K562 (cell line): ENCODE measurements at regions not wholly inside any gene's neighbourhood (a gene's known extent, or its start where the extent isn't known, plus 50 kb on each side); places are given as distances from the start of the nearest gene placed in this dataset.

ENCODE experiments used
- ATAC-seq: fragments of 200-7000 bp; cut with Tn5 transposase; 3 replicates; pipeline ENCODE4 v1.9.1; 2020; ENCODE audit warnings: moderate library complexity
- BruUV-seq: library from RNA; stranded (reverse); fragments of 400-500 nt; replicated peaks from 2 replicates; lab custom pipeline; 2021; lab: Mats Ljungman, UMichigan
- CTCF ChIA-PET: fragments of 300-600 bp; formaldehyde crosslinking; extraction: SDS; loops from one replicate; lab custom pipeline; 2021; ENCODE audit warnings: low intra/inter-chr PET ratio; lab: Yijun Ruan, JAX
- POLR2A ChIA-PET: fragments of 300-600, 350-650 bp; sonication (Branson Sonifier 250); formaldehyde crosslinking; extraction: SDS; loops from one replicate; lab custom pipeline; 2021; ENCODE audit warnings: antibody characterized with exemption, inconsistent platforms; lab: Yijun Ruan, JAX
- DNase-seq, 4 experiments: peaks; one replicate each; pipeline versions ENCODE4 v3.0.0 to v3.0.0-alpha.2; 2011 to 2018; ENCODE audit warnings: low spot score in 3 of 4, mixed read lengths in 3 of 4; ENCODE audit errors: extremely low read depth in 1 of 4
- FAIRE-seq: peaks from 2 replicates; lab custom pipeline; 2011; peaks lifted over from hg19 to GRCh38; lab: Jason Lieb, UNC
- H2AFZ ChIP-seq: 2 replicates; pipeline ENCODE4 v1.6.0; 2011; ENCODE audit warnings: low read depth, low read length, control low read depth, inconsistent platforms
- H3K27ac ChIP-seq: fragments of 200-600 bp; 3 replicates; pipeline ENCODE4 v1.8.0; 2011; ENCODE audit warnings: low read depth, mild to moderate bottlenecking, control low read depth, inconsistent platforms, low read length, moderate library complexity, mixed read lengths; ENCODE audit errors: extremely low read depth
- H3K27me3 ChIP-seq, 2 experiments: fragments of 300-600 bp in 1 of 2; 2 replicates in 1 of 2; 3 replicates in 1 of 2; pipeline versions ENCODE4 v1.6.0 to v1.8.0; 2011; ENCODE audit warnings: inconsistent platforms in 2 of 2, low read length in 2 of 2, mild to moderate bottlenecking in 1 of 2, mixed read lengths in 1 of 2, moderate library complexity in 1 of 2; ENCODE audit not compliant: control insufficient read depth in 2 of 2, insufficient read depth in 2 of 2
- H3K36me3 ChIP-seq: fragments of 300-600 bp; 3 replicates; pipeline ENCODE4 v1.8.0; 2011; ENCODE audit warnings: mild to moderate bottlenecking, low read length, inconsistent platforms; ENCODE audit not compliant: control insufficient read depth, insufficient read depth
- H3K4me1 ChIP-seq, 2 experiments: fragments of 200-600 bp in 1 of 2; replicated peaks in 1 of 2; 2 replicates in 1 of 2; 3 replicates in 1 of 2; pipeline versions ENCODE4 v1.5.1 to v1.8.0; 2011; ENCODE audit warnings: inconsistent platforms in 2 of 2, low read length in 2 of 2, mild to moderate bottlenecking in 1 of 2, mixed read lengths in 1 of 2, moderate library complexity in 1 of 2; ENCODE audit not compliant: control insufficient read depth in 2 of 2, insufficient read depth in 2 of 2
- H3K4me2 ChIP-seq: 2 replicates; pipeline ENCODE4 v1.6.1; 2011; ENCODE audit warnings: low read length, control low read depth, inconsistent platforms, mixed read lengths; ENCODE audit not compliant: insufficient read depth
- H3K4me3 ChIP-seq: fragments of 200-600 bp; sonication (generic), shearing (Covaris generic); 2 replicates; pipeline ENCODE4 v1.5.1; 2016; ENCODE audit warnings: control low read depth, inconsistent platforms
- H3K79me2 ChIP-seq: fragments of 200-600 bp; 3 replicates; pipeline ENCODE4 v1.8.0; 2011; ENCODE audit warnings: low read length, inconsistent platforms; ENCODE audit not compliant: control insufficient read depth, insufficient read depth
- H3K9ac ChIP-seq, 2 experiments: 2 replicates each; pipeline versions ENCODE4 v1.6.0 to v1.6.1; 2011; ENCODE audit warnings: low read depth in 2 of 2, low read length in 2 of 2, control low read depth in 1 of 2, inconsistent platforms in 1 of 2, mild to moderate bottlenecking in 1 of 2, mixed read lengths in 1 of 2; ENCODE audit not compliant: insufficient read depth in 1 of 2
- H3K9me1 ChIP-seq: one replicate; pipeline ENCODE4 v1.6.0; 2011; ENCODE audit warnings: inconsistent platforms, mild to moderate bottlenecking, low read length, moderate library complexity; ENCODE audit not compliant: control insufficient read depth, insufficient read depth
- H3K9me3 ChIP-seq: replicated peaks from 2 replicates; pipeline ENCODE4 v1.5.1; 2011; ENCODE audit warnings: low read depth, low read length, inconsistent platforms; ENCODE audit not compliant: control insufficient read depth, insufficient read depth
- H4K20me1 ChIP-seq: replicated peaks from 2 replicates; pipeline ENCODE4 v1.6.1; 2011; ENCODE audit warnings: low read length, inconsistent platforms, mixed read lengths; ENCODE audit not compliant: control insufficient read depth, insufficient read depth
- BMI1 ChIP-seq: fragments of 150-350 bp; IDR thresholded peaks from 2 replicates; pipeline ENCODE4 v1.6.1; 2014; ENCODE audit warnings: low read length
- CREB1 ChIP-seq, 2 experiments: sonication (generic) in 1 of 2; formaldehyde crosslinking in 1 of 2; IDR thresholded peaks; 2 replicates each; pipeline versions ENCODE4 v1.6.1 to v1.8.0; 2012 to 2022; ENCODE audit warnings: inconsistent platforms in 1 of 2, mild to moderate bottlenecking in 1 of 2, missing genetic modification reagents in 1 of 2, moderate library complexity in 1 of 2
- POLR2AphosphoS5 ChIP-seq: IDR thresholded peaks from 2 replicates; pipeline ENCODE4 v1.6.1; 2011; ENCODE audit warnings: mild to moderate bottlenecking, low read depth, low read length, moderate library complexity; ENCODE audit not compliant: control insufficient read depth, insufficient read depth
- RCOR1 ChIP-seq, 2 experiments: IDR thresholded peaks; 2 replicates each; pipeline ENCODE4 v1.6.1; 2012; ENCODE audit warnings: low read depth in 2 of 2, low read length in 2 of 2, borderline replicate concordance in 1 of 2, improper control_type of control experiment in 1 of 2
- ZNF184 ChIP-seq: sonication (generic); formaldehyde crosslinking; IDR thresholded peaks from 2 replicates; pipeline ENCODE4 v1.5.0; 2020; ENCODE audit warnings: missing genetic modification reagents
- WGBS: fragments of 100-300 bp; shearing (Covaris generic); methylation state at CpG from one replicate; pipeline ENCODE4 v1.1.6; 2016; ENCODE audit warnings: low coverage, mixed read lengths; ENCODE audit not compliant: insufficient coverage; ENCODE audit errors: missing lambda C conversion rate; 5-methylcytosine and 5-hydroxymethylcytosine counted together
- in situ Hi-C: fragments of 300-500 bp; cut with MboI; formaldehyde crosslinking; loops from 4 replicates; pipeline ENCODE4 v1.15.0; 2018; ENCODE audit warnings: inconsistent platforms, mixed read lengths
- intact Hi-C: fragments of 100-400 bp; cut with micrococcal nuclease; formaldehyde crosslinking; loops from 2 replicates; pipeline ENCODE4 v1.14.2; 2022
- TF ChIP-seq, protein P1 (sequence below), 2 experiments: fragments of 450-650 bp in 1 of 2; sonication (generic) in 1 of 2; formaldehyde crosslinking in 1 of 2; IDR thresholded peaks; 2 replicates each; pipeline versions ENCODE4 v1.7.1 to v1.9.0; 2016 to 2022; ENCODE audit warnings: inconsistent platforms in 1 of 2, mild to moderate bottlenecking in 1 of 2, missing genetic modification reagents in 1 of 2
- TF ChIP-seq, protein P2 (sequence below): fragments of 250-450 bp; sonication (Bioruptor Pico); IDR thresholded peaks from 2 replicates; pipeline ENCODE4 v1.5.0; 2021
- TF ChIP-seq, protein P3 (sequence below): fragments of 250-450 bp; sonication (Bioruptor Pico); IDR thresholded peaks from 2 replicates; pipeline ENCODE4 v1.8.0; 2022; ENCODE audit warnings: moderate library complexity, mild to moderate bottlenecking, inconsistent platforms
- TF ChIP-seq, protein P4 (sequence below): fragments of 450-650 bp; formaldehyde crosslinking; IDR thresholded peaks from 2 replicates; pipeline ENCODE4 v1.4.0; 2022; ENCODE audit warnings: missing genetic modification characterization

DNA sequence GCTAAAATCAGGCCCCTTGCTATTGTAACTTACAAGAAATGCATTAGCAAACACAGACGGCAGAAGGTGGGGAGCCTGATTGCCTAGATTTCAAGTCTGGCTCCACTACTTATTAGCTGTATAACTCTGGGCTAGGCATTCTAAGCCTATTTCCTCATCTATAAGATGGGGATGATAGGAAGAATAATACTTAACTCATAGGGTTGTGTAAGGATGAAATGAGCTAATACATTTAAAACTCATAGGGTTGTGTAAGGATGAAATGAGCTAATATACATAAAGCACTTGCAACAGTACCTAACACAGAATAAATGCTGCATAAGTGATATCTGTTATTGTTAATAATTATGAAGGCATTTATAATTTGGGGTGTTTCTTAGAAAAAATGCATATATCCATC, 60.1 kb upstream of the DIO2 start:
- Histone ChIP-seq H3K4me1 (no peaks in the 10 kb centered on the region), H2AFZ (no peak overlapping the region), H3K9ac (no peak overlapping the region), H3K4me3 (no peak overlapping the region), H3K4me2 (no peak overlapping the region), H3K9me1 (no peaks in the 10 kb centered on the region), H3K79me2 (no peaks in the 10 kb centered on the region), H3K27ac (no peak overlapping the region), H4K20me1 (no peaks in the 10 kb centered on the region), H3K27me3 (no peaks in the 10 kb centered on the region), H3K9me3 (no peaks in the 10 kb centered on the region), H3K36me3 (no peaks in the 10 kb centered on the region)
- ChIA-PET CTCF (no interaction called here), POLR2A (no interaction called here)
- no peak for FAIRE-seq
- 11% methylated on average over 1 of the region's 1 CpG for WGBS
- intact Hi-C loops, result no loop called here
- in situ Hi-C loops, result no loop called here
- no peak for DNase-seq
- no TSS peak for BruUV-seq
- ATAC-seq, result no peak
- TF ChIP-seq, protein P1, sequence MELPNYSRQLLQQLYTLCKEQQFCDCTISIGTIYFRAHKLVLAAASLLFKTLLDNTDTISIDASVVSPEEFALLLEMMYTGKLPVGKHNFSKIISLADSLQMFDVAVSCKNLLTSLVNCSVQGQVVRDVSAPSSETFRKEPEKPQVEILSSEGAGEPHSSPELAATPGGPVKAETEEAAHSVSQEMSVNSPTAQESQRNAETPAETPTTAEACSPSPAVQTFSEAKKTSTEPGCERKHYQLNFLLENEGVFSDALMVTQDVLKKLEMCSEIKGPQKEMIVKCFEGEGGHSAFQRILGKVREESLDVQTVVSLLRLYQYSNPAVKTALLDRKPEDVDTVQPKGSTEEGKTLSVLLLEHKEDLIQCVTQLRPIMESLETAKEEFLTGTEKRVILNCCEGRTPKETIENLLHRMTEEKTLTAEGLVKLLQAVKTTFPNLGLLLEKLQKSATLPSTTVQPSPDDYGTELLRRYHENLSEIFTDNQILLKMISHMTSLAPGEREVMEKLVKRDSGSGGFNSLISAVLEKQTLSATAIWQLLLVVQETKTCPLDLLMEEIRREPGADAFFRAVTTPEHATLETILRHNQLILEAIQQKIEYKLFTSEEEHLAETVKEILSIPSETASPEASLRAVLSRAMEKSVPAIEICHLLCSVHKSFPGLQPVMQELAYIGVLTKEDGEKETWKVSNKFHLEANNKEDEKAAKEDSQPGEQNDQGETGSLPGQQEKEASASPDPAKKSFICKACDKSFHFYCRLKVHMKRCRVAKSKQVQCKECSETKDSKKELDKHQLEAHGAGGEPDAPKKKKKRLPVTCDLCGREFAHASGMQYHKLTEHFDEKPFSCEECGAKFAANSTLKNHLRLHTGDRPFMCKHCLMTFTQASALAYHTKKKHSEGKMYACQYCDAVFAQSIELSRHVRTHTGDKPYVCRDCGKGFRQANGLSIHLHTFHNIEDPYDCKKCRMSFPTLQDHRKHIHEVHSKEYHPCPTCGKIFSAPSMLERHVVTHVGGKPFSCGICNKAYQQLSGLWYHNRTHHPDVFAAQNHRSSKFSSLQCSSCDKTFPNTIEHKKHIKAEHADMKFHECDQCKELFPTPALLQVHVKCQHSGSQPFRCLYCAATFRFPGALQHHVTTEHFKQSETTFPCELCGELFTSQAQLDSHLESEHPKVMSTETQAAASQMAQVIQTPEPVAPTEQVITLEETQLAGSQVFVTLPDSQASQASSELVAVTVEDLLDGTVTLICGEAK (IDR thresholded peaks at IDR 0.05), result no peak
- TF ChIP-seq, protein P1 (CRISPR knock-in tag; IDR thresholded peaks at IDR 0.05), result no peak
- TF ChIP-seq POLR2AphosphoS5 (no peak), BMI1 (no peak), RCOR1 (IDR thresholded peaks at IDR 0.05; ENCODE audit: borderline replicate concordance in 1 of 2, low read depth in 2 of 2, low read length in 2 of 2) (no peak), CREB1 (IDR thresholded peaks at IDR 0.05) (no peak), CREB1 (CRISPR knock-in tag; IDR thresholded peaks at IDR 0.05) (no peak), ZNF184 (CRISPR knock-in tag) (no peak)
- TF ChIP-seq, protein P2, sequence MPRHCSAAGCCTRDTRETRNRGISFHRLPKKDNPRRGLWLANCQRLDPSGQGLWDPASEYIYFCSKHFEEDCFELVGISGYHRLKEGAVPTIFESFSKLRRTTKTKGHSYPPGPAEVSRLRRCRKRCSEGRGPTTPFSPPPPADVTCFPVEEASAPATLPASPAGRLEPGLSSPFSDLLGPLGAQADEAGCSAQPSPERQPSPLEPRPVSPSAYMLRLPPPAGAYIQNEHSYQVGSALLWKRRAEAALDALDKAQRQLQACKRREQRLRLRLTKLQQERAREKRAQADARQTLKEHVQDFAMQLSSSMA (CRISPR knock-in tag), result no peak
- TF ChIP-seq, protein P3, sequence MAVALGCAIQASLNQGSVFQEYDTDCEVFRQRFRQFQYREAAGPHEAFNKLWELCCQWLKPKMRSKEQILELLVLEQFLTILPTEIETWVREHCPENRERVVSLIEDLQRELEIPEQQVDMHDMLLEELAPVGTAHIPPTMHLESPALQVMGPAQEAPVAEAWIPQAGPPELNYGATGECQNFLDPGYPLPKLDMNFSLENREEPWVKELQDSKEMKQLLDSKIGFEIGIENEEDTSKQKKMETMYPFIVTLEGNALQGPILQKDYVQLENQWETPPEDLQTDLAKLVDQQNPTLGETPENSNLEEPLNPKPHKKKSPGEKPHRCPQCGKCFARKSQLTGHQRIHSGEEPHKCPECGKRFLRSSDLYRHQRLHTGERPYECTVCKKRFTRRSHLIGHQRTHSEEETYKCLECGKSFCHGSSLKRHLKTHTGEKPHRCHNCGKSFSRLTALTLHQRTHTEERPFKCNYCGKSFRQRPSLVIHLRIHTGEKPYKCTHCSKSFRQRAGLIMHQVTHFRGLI (CRISPR knock-in tag), result no peak
- TF ChIP-seq, protein P4, sequence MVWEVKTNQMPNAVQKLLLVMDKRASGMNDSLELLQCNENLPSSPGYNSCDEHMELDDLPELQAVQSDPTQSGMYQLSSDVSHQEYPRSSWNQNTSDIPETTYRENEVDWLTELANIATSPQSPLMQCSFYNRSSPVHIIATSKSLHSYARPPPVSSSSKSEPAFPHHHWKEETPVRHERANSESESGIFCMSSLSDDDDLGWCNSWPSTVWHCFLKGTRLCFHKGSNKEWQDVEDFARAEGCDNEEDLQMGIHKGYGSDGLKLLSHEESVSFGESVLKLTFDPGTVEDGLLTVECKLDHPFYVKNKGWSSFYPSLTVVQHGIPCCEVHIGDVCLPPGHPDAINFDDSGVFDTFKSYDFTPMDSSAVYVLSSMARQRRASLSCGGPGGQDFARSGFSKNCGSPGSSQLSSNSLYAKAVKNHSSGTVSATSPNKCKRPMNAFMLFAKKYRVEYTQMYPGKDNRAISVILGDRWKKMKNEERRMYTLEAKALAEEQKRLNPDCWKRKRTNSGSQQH (CRISPR knock-in tag), result no peak
